Endothelial cell of umbilical vein (primary cell): ENCODE measurements at regions not wholly inside any gene's neighbourhood (a gene's known extent, or its start where the extent isn't known, plus 50 kb on each side); places are given as distances from the start of the nearest gene placed in this dataset.

ENCODE experiments used
- BruUV-seq: library from RNA; stranded (reverse); fragments of 400-500 nt; replicated peaks from 2 replicates; lab custom pipeline; 2021; lab: Mats Ljungman, UMichigan
- CTCF ChIA-PET: fragments of 300-600, 350-600 bp; sonication (Branson Sonifier 250); formaldehyde crosslinking; loops from one replicate; lab custom pipeline; 2021; ENCODE audit warnings: antibody characterized with exemption, inconsistent platforms; lab: Charles Lee
- POLR2A ChIA-PET: fragments of 300-600, 350-600 bp; sonication (Branson Sonifier 250); formaldehyde crosslinking; loops from one replicate; lab custom pipeline; 2021; ENCODE audit warnings: antibody characterized with exemption, inconsistent platforms; lab: Charles Lee
- DNase-seq: peaks from one replicate; pipeline ENCODE4 v3.0.0-alpha.2; 2011; ENCODE audit warnings: low read depth, low spot score
- FAIRE-seq: peaks from 2 replicates; lab custom pipeline; 2011; peaks lifted over from hg19 to GRCh38; lab: Jason Lieb, UNC
- H2AFZ ChIP-seq: 2 replicates; pipeline ENCODE4 v1.6.0; 2012; ENCODE audit warnings: low read depth, low read length, control low read depth, inconsistent platforms
- H3K27ac ChIP-seq: 2 replicates; pipeline ENCODE4 v1.5.1; 2011; ENCODE audit warnings: low read depth, mild to moderate bottlenecking, control low read depth, low read length, moderate library complexity; ENCODE audit not compliant: insufficient read depth
- H3K27me3 ChIP-seq, 2 experiments: 2 replicates each; pipeline versions ENCODE4 v1.6.0 to v1.6.1; 2011; ENCODE audit warnings: low read length in 2 of 2, mixed read lengths in 1 of 2; ENCODE audit not compliant: control insufficient read depth in 2 of 2, insufficient read depth in 2 of 2
- H3K36me3 ChIP-seq, 2 experiments: 2 replicates in 1 of 2; 3 replicates in 1 of 2; pipeline ENCODE4 v1.5.1; 2011; ENCODE audit warnings: low read length in 2 of 2, mild to moderate bottlenecking in 1 of 2, moderate library complexity in 1 of 2; ENCODE audit not compliant: control insufficient read depth in 2 of 2, insufficient read depth in 2 of 2; ENCODE audit errors: extremely low read depth in 1 of 2
- H3K4me1 ChIP-seq: 3 replicates; pipeline ENCODE4 v1.5.1; 2011; ENCODE audit warnings: mild to moderate bottlenecking, low read length; ENCODE audit not compliant: control insufficient read depth, insufficient read depth; ENCODE audit errors: extremely low read depth
- H3K4me2 ChIP-seq: 2 replicates; pipeline ENCODE4 v1.6.1; 2011; ENCODE audit warnings: low read length, control low read depth, mixed read lengths; ENCODE audit not compliant: insufficient read depth
- H3K4me3 ChIP-seq, 3 experiments: fragments of 200-600 bp in 1 of 3; sonication (generic), shearing (Covaris generic) in 1 of 3; replicated peaks in 1 of 3; 2 replicates each; pipeline ENCODE4 v1.5.1; 2011 to 2016; ENCODE audit warnings: control low read depth in 3 of 3, low read length in 3 of 3, mild to moderate bottlenecking in 2 of 3, inconsistent platforms in 1 of 3, low read depth in 1 of 3, moderate library complexity in 1 of 3; ENCODE audit not compliant: insufficient read depth in 1 of 3
- H3K79me2 ChIP-seq: 2 replicates; pipeline ENCODE4 v1.6.0; 2012; ENCODE audit warnings: low read length, inconsistent platforms; ENCODE audit not compliant: control insufficient read depth, insufficient read depth
- H3K9ac ChIP-seq: replicated peaks from 2 replicates; pipeline ENCODE3; 2011; ENCODE audit warnings: low read length, control low read depth; ENCODE audit not compliant: insufficient read depth; ENCODE audit errors: extremely low read depth
- H3K9me1 ChIP-seq: replicated peaks from 3 replicates; pipeline ENCODE4 v1.6.0; 2011; ENCODE audit warnings: mild to moderate bottlenecking, low read length; ENCODE audit not compliant: control insufficient read depth, insufficient read depth; ENCODE audit errors: extremely low read depth
- H3K9me3 ChIP-seq: replicated peaks from 2 replicates; pipeline ENCODE4 v1.5.1; 2012; ENCODE audit warnings: low read length, inconsistent platforms; ENCODE audit not compliant: control insufficient read depth, insufficient read depth
- H4K20me1 ChIP-seq: replicated peaks from 2 replicates; pipeline ENCODE3; 2011; ENCODE audit warnings: mild to moderate bottlenecking, low read length; ENCODE audit not compliant: control insufficient read depth, insufficient read depth; ENCODE audit errors: extremely low read depth
- CTCF ChIP-seq, 2 donors: IDR thresholded peaks; 1 replicate in 1 of 2; 2 replicates in 1 of 2; pipeline ENCODE4 v1.5.1; 2011; ENCODE audit warnings: low read length in 2 of 2, mild to moderate bottlenecking in 2 of 2, moderate library complexity in 2 of 2, control low read depth in 1 of 2, inconsistent platforms in 1 of 2, low read depth in 1 of 2; ENCODE audit not compliant: insufficient read depth in 1 of 2; ENCODE audit errors: extremely low read depth in 1 of 2
- EZH2 ChIP-seq: IDR thresholded peaks from 2 replicates; pipeline ENCODE4 v1.6.1; 2012; ENCODE audit warnings: borderline replicate concordance, low read depth, mild to moderate bottlenecking, moderate library complexity, low read length, inconsistent platforms; ENCODE audit not compliant: severe bottlenecking
- FOS ChIP-seq: IDR thresholded peaks from 2 replicates; pipeline ENCODE4 v1.6.1; 2011; ENCODE audit warnings: mild to moderate bottlenecking, low read length, moderate library complexity, borderline replicate concordance; ENCODE audit not compliant: insufficient read depth
- GATA2 ChIP-seq: IDR thresholded peaks from 2 replicates; pipeline ENCODE4 v1.7.0; 2011; ENCODE audit warnings: low read depth, mild to moderate bottlenecking, moderate library complexity, mixed read lengths, low read length; ENCODE audit not compliant: insufficient read length, insufficient read depth
- JUN ChIP-seq: IDR thresholded peaks from 2 replicates; pipeline ENCODE4 v1.6.1; 2011; ENCODE audit warnings: borderline replicate concordance, low read depth; ENCODE audit not compliant: insufficient read length, insufficient read depth
- MAX ChIP-seq: IDR thresholded peaks from 2 replicates; pipeline ENCODE4 v1.6.1; 2011; ENCODE audit not compliant: insufficient read depth, insufficient read length
- MYC ChIP-seq: IDR thresholded peaks from one replicate; pipeline ENCODE4 v1.6.1; 2011; ENCODE audit warnings: mild to moderate bottlenecking, low read depth, low read length
- POLR2A ChIP-seq: IDR thresholded peaks from 2 replicates; pipeline ENCODE4 v1.6.1; 2012; ENCODE audit warnings: low read depth, mild to moderate bottlenecking, control low read depth, low read length
- POLR2AphosphoS5 ChIP-seq: IDR thresholded peaks from 2 replicates; pipeline ENCODE4 v1.6.1; 2012; ENCODE audit warnings: low read depth, mild to moderate bottlenecking, control low read depth, low read length, moderate library complexity; ENCODE audit not compliant: insufficient read depth
- dilution Hi-C: fragments of 300-500 bp; cut with MboI; formaldehyde crosslinking; loops from one replicate; pipeline ENCODE4 v1.15.0; 2019; ENCODE audit warnings: low sequenced_read_pairs; ENCODE audit not compliant: extremely low pct_ligation_motif_present
- intact Hi-C: fragments of 100-400 bp; cut with micrococcal nuclease; formaldehyde crosslinking; loops from one replicate; pipeline ENCODE4 v1.10.0; 2022

- no peaks in the 10 kb centered on the region for H3K36me3 ChIP-seq
- FAIRE-seq (no peak), DNase-seq (no peak)
- H3K4me3 ChIP-seq, result no peak overlapping the region
- no peak overlapping the region for H2AFZ ChIP-seq
- intact Hi-C loops, result no loop called here
- no peak overlapping the region for H3K27ac ChIP-seq
- no peaks in the 10 kb centered on the region for H3K9me3 ChIP-seq
- no peak overlapping the region for H3K4me2 ChIP-seq
- no TSS peak for BruUV-seq
- no peaks in the 10 kb centered on the region for H3K27me3 ChIP-seq
- dilution Hi-C loops, result no loop called here
- ChIA-PET POLR2A (no interaction called here), CTCF (no interaction called here)
- no peaks in the 10 kb centered on the region for H4K20me1 ChIP-seq
- H3K4me1 ChIP-seq, result no peaks in the 10 kb centered on the region
- H3K9me1 ChIP-seq, result no peaks in the 10 kb centered on the region
- H3K9ac ChIP-seq, result no peak overlapping the region
- TF ChIP-seq POLR2A (no peak), FOS (no peak), GATA2 (no peak), MYC (no peak), JUN (no peak), CTCF (IDR thresholded peaks at IDR 0.05; ENCODE audit: extremely low read depth in 1 of 2, insufficient read depth in 1 of 2, low read depth in 1 of 2, low read length in 2 of 2) (no peak), EZH2 (no peak), POLR2AphosphoS5 (no peak), MAX (no peak)
- no peaks in the 10 kb centered on the region for H3K79me2 ChIP-seq
Observed at GRCh38 chr15:52866698-52867097, 76.6 kb upstream of the ONECUT1 start.
